Breast epithelium (tissue), 3 donors: ENCODE measurements at regions not wholly inside any gene's neighbourhood (a gene's known extent, or its start where the extent isn't known, plus 50 kb on each side); places are given as distances from the start of the nearest gene placed in this dataset.

ENCODE experiments used
- CTCF ChIP-seq, 3 donors: fragments of 450-650 bp; IDR thresholded peaks; one replicate each; pipeline ENCODE4 v1.5.1; 2016 to 2017; ENCODE audit warnings: antibody characterized with exemption in 3 of 3, mild to moderate bottlenecking in 3 of 3, moderate library complexity in 3 of 3
- POLR2A ChIP-seq: fragments of 450-650 bp; IDR thresholded peaks from one replicate; pipeline ENCODE4 v1.6.1; 2016; ENCODE audit warnings: antibody characterized with exemption, mild to moderate bottlenecking, moderate library complexity
- POLR2AphosphoS5 ChIP-seq, 3 donors: sonication (generic); formaldehyde crosslinking; IDR thresholded peaks; one replicate each; pipeline ENCODE4 v1.6.1; 2017; ENCODE audit warnings: antibody characterized with exemption in 3 of 3

DNA sequence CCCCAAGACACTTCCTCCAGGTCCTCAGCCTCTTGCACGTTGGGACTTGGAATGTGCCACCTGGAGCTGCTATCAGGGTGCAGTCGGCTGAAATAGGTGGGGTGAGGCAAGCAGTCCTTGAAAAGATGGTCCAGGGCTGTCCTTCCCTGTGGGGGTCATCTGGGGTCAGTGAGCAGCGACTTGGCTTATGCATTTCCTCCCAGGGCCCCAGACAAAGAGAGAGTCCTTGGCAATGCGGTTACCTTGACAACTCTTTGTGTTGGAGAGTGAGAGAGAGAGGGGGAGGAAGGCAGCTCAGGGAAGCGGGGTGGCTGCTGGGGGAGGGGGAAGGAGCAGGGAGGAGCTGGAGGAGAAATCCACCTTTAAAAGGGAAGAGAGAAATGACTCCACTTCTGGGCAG lies 93.8 kb downstream of the MIAT start:
- TF ChIP-seq CTCF (IDR thresholded peaks at IDR 0.05) (no peak), POLR2A (no peak), POLR2AphosphoS5 (IDR thresholded peaks at IDR 0.05) (no peak)
